ENCODE measurements at regions not wholly inside any gene's neighbourhood (a gene's known extent, or its start where the extent isn't known, plus 50 kb on each side); places are given as distances from the start of the nearest gene placed in this dataset.

GRCh38 chr17:77428749-77429368 is 288.1 kb downstream of the SEC14L1 start:
- TF ChIP-seq, protein P1, sequence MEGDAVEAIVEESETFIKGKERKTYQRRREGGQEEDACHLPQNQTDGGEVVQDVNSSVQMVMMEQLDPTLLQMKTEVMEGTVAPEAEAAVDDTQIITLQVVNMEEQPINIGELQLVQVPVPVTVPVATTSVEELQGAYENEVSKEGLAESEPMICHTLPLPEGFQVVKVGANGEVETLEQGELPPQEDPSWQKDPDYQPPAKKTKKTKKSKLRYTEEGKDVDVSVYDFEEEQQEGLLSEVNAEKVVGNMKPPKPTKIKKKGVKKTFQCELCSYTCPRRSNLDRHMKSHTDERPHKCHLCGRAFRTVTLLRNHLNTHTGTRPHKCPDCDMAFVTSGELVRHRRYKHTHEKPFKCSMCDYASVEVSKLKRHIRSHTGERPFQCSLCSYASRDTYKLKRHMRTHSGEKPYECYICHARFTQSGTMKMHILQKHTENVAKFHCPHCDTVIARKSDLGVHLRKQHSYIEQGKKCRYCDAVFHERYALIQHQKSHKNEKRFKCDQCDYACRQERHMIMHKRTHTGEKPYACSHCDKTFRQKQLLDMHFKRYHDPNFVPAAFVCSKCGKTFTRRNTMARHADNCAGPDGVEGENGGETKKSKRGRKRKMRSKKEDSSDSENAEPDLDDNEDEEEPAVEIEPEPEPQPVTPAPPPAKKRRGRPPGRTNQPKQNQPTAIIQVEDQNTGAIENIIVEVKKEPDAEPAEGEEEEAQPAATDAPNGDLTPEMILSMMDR (conservative IDR thresholded peaks at IDR 0.05), result no peak
- no peak for TF ChIP-seq EZH2 (IDR thresholded peaks at IDR 0.05; ENCODE audit: low read depth)
